ENCODE measurements at regions not wholly inside any gene's neighbourhood (a gene's known extent, or its start where the extent isn't known, plus 50 kb on each side); places are given as distances from the start of the nearest gene placed in this dataset.

DNA sequence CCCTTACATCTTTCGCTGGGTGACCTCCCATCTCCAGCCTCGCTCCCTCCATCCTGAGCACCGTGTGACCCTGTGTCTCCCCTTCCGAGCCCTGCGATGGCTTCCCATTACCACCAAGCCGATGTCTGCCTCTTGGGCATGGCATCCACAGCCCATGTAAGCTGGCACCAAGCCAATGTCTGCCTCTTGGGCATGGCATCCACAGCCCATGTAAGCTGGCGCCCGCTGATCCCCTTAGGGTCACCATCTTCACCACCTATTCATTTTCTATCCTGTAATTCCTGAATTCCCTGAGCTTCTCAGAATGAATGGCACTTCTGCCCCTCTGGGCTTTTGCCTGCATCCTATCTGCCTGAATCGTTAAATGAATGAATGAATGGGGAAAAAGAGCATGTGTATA, 478.2 kb upstream of the CCL2 start:
- no peaks in the 10 kb centered on the region for H3K27me3 ChIP-seq (ENCODE audit: low read depth)
- H3K9me3 ChIP-seq, result no peaks in the 10 kb centered on the region
- in situ Hi-C loops (cut with MboI; ENCODE audit: low sequenced_read_pairs), result loop anchor here (25.0 kb wide), 3 partner anchors 160 to 585 kb away; partner anchors contain the start of genes CCL1 and CCL13
- H3K4me1 ChIP-seq, result no peaks in the 10 kb centered on the region
- no peaks in the 10 kb centered on the region for H3K36me3 ChIP-seq (replicated peaks)
- H3K4me3 ChIP-seq, result no peak overlapping the region
- no peak for DNase-seq (ENCODE audit: low spot score in 2 of 2)

DNA sequence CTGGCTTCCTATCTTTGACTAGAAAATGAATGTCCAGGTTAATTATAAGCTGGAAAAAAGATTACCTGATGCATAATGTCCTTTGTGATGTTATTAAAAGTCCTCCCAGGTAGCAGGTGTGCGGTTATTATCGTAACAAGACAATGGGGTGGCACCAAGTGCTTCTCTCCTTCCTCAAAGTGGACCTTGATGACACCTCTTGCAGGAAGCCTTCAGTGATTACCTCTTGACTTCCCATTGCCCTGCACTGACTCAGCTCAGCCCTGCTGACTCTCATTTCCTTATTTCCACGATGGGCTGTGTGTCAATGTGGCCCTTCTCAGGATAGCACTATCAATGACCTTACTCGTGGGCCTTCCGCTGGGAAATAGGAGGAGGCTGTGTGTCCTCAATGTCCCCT, 477.4 kb upstream of the CCL2 start:
- no peak for DNase-seq (ENCODE audit: low spot score in 2 of 2)
- no peaks in the 10 kb centered on the region for H3K9me3 ChIP-seq
- no peak overlapping the region for H3K4me3 ChIP-seq
- in situ Hi-C loops (cut with MboI; ENCODE audit: low sequenced_read_pairs), result loop anchor here (25.0 kb wide), 3 partner anchors 160 to 585 kb away; partner anchors contain the start of genes CCL1 and CCL13
- no peaks in the 10 kb centered on the region for H3K36me3 ChIP-seq (replicated peaks)
- H3K4me1 ChIP-seq, result no peaks in the 10 kb centered on the region
- no peaks in the 10 kb centered on the region for H3K27me3 ChIP-seq (ENCODE audit: low read depth)

DNA sequence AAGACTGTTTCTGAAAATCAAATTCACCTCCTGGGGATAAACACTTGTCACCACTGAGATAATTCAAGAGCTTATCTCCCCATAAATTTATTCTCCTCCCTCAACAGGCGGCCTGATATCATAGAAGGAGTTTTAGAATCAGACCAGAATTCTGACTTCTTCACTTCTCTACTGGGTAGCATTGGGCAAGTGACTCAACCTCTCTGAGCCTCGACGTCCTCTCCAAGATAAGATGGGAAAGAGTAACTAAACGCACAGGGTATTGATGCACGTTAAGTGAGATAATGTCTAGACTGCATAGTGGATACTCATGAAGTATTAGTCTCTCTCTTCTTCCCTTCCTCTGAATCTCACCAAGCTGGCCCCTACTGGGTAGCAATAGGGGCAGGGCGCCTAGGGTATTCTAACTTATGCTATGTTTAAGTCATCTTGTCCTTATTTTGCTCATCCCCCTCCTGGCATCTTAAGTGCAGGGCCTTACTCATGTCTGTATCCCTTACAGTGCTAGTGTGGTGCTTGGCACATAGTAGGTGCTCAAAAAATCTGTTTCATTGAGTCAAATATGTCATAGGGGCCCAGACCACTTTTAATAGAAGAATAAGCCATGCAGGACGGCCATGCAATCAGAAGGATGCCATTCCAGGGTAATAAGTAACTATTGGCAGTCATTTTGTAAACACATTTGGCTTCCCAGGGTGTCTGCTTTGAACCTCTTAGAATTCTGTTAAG, 476.4 kb upstream of the CCL2 start:
- no peak overlapping the region for H3K4me3 ChIP-seq
- in situ Hi-C loops (cut with MboI; ENCODE audit: low sequenced_read_pairs), result loop anchor here (25.0 kb wide), 3 partner anchors 159 to 584 kb away; partner anchors contain the start of genes CCL1 and CCL13
- no peaks in the 10 kb centered on the region for H3K27me3 ChIP-seq (ENCODE audit: low read depth)
- no peaks in the 10 kb centered on the region for H3K36me3 ChIP-seq (replicated peaks)
- no peaks in the 10 kb centered on the region for H3K4me1 ChIP-seq
- no peak for DNase-seq (ENCODE audit: low spot score in 2 of 2)
- no peaks in the 10 kb centered on the region for H3K9me3 ChIP-seq

DNA sequence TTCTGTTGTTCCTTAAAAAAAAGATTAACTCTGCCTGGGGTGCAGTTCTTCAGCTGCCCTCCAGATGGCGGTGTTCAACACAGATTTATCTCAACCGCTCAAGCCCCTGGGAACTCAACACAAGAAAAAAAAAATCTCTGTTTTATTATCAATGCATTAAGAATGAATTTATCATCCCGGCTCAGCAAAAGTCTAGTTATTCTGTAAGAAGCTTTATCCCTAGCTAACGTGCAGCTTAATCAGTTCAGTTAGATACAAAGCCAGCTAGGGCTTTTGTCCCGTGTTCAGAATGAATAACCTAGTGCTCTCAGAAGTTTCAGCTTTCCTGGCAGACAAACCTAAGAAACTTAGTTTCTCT, 475.9 kb upstream of the CCL2 start:
- DNase-seq (ENCODE audit: low spot score in 2 of 2), result peak; percentile 48 to 50
- Histone ChIP-seq H3K27me3 (ENCODE audit: low read depth) (no peaks in the 10 kb centered on the region), H3K36me3 (replicated peaks) (no peaks in the 10 kb centered on the region), H3K9me3 (no peaks in the 10 kb centered on the region), H3K4me3 (no peak overlapping the region), H3K4me1 (no peaks in the 10 kb centered on the region)
- in situ Hi-C loops (cut with MboI; ENCODE audit: low sequenced_read_pairs), result loop anchor here (25.0 kb wide), 3 partner anchors 158 to 583 kb away; partner anchors contain the start of genes CCL1 and CCL13

DNA sequence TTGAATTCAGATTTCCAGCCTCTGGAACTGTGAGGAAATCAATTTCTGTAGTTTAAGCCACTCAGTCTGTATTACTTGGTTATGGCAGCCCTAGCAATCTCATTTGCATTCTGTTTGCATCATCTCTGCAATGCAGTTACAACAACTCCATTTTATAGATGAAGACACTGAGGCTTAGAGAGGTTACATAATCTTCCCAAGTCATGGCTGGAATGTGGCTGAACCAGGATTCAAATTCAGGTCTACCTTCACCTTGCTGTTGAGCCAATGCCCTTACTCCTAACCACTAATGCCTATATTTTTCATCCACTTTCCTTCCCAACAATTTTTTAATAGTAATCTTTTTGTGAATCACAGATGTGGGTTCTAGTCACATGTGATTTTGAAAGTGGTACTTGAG, 469.8 kb upstream of the CCL2 start:
- Histone ChIP-seq H3K9me3 (no peaks in the 10 kb centered on the region), H3K4me1 (no peaks in the 10 kb centered on the region), H3K27me3 (ENCODE audit: low read depth) (no peaks in the 10 kb centered on the region), H3K36me3 (replicated peaks) (no peaks in the 10 kb centered on the region), H3K4me3 (no peak overlapping the region)
- no peak for DNase-seq (ENCODE audit: low spot score in 2 of 2)
- in situ Hi-C loops (cut with MboI; ENCODE audit: low sequenced_read_pairs), result loop anchor here (25.0 kb wide), 3 partner anchors 152 to 577 kb away; partner anchors contain the start of genes CCL1 and CCL13

DNA sequence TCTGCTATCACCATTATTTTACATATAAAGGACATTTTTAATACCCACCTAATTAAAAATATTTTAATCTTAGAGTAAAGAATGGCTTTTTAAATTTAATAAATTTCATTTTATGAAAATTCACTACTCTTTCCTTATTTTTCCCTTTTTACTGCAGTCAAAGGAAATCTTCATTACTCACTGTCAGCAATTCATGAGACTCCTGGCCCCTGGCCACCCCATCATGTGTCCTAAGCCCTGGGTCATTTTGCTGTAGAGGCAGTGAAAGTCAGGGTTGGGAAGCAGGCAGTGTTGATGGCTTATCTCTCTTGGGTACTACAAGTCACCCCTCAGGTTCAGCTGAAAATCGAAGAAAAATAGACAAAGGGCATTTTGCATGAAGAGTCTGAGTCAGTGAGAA, 468.6 kb upstream of the CCL2 start:
- no peaks in the 10 kb centered on the region for H3K36me3 ChIP-seq (replicated peaks)
- in situ Hi-C loops (cut with MboI; ENCODE audit: low sequenced_read_pairs), result loop anchor here (25.0 kb wide), 3 partner anchors 151 to 576 kb away; partner anchors contain the start of genes CCL1 and CCL13

DNA sequence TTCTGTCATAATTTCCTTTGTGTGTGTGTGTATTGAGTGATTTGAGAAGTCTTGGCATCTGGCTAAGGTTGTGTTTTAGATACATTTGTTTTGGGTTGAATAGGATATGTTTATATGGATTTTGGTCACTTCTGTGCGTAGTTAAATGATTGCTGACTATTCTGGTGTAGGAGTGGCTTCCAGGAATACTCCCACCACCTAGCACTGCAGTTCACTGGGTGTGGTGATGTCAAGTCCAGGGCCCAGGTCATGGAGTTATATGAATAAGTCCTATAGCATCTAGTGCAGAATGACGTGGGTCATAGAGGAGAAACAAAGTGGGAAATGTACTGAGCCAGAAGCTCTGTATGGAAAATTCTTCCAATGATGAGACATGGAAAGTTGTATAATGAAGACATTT, 465.4 kb upstream of the CCL2 start:
- Histone ChIP-seq H3K9me3 (no peaks in the 10 kb centered on the region), H3K4me3 (no peak overlapping the region), H3K27me3 (ENCODE audit: low read depth) (no peaks in the 10 kb centered on the region), H3K4me1 (no peaks in the 10 kb centered on the region), H3K36me3 (replicated peaks) (no peaks in the 10 kb centered on the region)
- in situ Hi-C loops (cut with MboI; ENCODE audit: low sequenced_read_pairs), result loop anchor here (25.0 kb wide), 3 partner anchors 148 to 573 kb away; partner anchors contain the start of genes CCL1 and CCL13
- DNase-seq (ENCODE audit: low spot score in 2 of 2), result no peak

More for the DNA sequence above, 468.6 kb upstream of the CCL2 start:
- no peaks in the 10 kb centered on the region for H3K9me3 ChIP-seq
- no peaks in the 10 kb centered on the region for H3K27me3 ChIP-seq (ENCODE audit: low read depth)
- no peak for DNase-seq (ENCODE audit: low spot score in 2 of 2)
- no peak overlapping the region for H3K4me3 ChIP-seq
- H3K4me1 ChIP-seq, result no peaks in the 10 kb centered on the region

DNA sequence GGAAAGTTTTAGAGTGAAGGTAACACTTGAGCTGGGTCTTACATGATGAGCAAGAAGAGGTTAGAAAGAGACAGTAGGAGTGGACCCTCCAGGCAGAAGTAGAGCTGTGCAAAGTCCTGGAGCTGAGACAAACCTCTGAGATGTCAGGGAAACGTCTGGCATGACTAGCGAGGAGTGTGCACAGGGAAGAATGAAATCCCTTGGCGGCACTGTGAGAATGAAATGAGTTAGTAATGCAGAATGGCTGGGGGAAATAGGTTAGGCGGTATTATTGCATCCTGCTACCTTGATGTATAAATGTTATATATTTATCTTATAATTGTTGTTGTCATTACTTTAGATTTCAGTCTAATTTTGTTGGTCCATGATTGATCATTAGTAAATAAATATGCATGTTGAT, 457.9 kb upstream of the CCL2 start:
- in situ Hi-C loops (cut with MboI; ENCODE audit: low sequenced_read_pairs), result loop anchor here (25.0 kb wide), 3 partner anchors 140 to 565 kb away; partner anchors contain the start of genes CCL1 and CCL13
- H3K36me3 ChIP-seq (replicated peaks), result no peaks in the 10 kb centered on the region
- no peak for DNase-seq (ENCODE audit: low spot score in 2 of 2)
- H3K27me3 ChIP-seq (ENCODE audit: low read depth), result no peaks in the 10 kb centered on the region
- H3K4me3 ChIP-seq, result no peak overlapping the region
- no peaks in the 10 kb centered on the region for H3K4me1 ChIP-seq
- H3K9me3 ChIP-seq, result no peaks in the 10 kb centered on the region

DNA sequence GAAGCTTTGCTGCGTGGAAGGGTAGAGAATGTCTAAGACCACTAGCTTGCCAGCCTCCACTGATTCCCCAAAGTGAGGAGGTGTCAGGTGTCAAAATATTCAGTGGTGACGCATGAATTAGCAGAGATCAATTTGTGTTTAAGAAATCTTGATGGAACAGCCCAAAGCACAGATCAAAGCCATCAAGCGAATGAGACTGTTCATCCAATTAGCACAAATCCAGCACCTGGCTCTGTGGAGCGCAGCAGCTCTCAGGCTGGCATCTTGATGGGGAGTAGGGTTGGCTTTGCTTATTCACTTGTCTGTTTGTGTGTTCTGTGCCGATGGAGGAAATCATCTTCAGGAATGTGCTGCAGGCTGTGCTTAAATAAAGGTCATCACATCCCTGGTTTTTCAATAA, 456.8 kb upstream of the CCL2 start:
- Histone ChIP-seq H3K9me3 (no peaks in the 10 kb centered on the region), H3K4me1 (no peaks in the 10 kb centered on the region), H3K27me3 (ENCODE audit: low read depth) (no peaks in the 10 kb centered on the region), H3K4me3 (no peak overlapping the region), H3K36me3 (replicated peaks) (no peaks in the 10 kb centered on the region)
- in situ Hi-C loops (cut with MboI; ENCODE audit: low sequenced_read_pairs), result loop anchor here (25.0 kb wide), 3 partner anchors 139 to 564 kb away; partner anchors contain the start of genes CCL1 and CCL13
- no peak for DNase-seq (ENCODE audit: low spot score in 2 of 2)

DNA sequence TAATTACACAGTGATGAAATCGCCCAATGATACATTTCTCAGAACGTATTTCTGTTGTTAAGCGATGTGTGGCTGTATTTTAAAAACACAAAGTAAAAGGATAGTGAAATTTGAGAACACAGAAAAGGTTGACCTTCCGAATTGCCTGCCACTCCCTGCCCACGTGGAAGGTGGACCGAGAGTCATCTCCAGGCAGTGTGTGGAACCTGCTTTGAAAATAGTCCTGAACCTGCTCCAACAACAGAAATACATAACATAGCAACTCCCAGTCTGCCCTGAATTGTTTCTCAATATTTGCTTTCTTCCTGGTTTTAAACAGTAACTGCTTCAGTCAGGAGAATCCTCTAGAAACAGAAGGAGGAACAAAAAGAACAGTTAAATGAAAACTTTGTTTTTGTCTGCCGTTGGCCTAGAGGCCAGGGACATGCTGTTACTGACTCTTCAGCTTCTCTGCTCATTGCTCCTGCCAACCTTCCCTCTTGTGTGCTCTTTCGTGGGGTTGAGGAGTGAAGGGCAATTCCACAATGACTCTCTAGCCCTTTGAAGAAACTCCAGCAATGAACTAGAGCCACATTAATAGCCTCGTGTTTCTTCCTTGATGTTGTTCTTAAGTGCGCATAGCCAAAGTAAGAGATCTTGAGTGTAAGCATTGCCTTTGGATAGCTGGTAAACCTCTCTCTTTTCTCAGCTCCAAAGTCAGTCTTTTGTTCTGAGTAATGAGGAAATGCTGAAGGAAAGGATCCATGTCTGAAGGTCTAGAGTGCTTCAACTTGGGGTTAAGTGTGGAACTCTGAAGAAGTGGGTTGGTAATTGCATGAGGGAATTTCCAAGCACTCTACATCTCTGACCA, 452.5 kb upstream of the CCL2 start:
- H3K4me3 ChIP-seq, result no peak overlapping the region
- DNase-seq (ENCODE audit: low spot score in 2 of 2), result no peak
- in situ Hi-C loops (cut with MboI; ENCODE audit: low sequenced_read_pairs), result no loop called here
- H3K4me1 ChIP-seq, result no peaks in the 10 kb centered on the region
- no peaks in the 10 kb centered on the region for H3K36me3 ChIP-seq (replicated peaks)
- H3K27me3 ChIP-seq (ENCODE audit: low read depth), result no peaks in the 10 kb centered on the region
- no peaks in the 10 kb centered on the region for H3K9me3 ChIP-seq

DNA sequence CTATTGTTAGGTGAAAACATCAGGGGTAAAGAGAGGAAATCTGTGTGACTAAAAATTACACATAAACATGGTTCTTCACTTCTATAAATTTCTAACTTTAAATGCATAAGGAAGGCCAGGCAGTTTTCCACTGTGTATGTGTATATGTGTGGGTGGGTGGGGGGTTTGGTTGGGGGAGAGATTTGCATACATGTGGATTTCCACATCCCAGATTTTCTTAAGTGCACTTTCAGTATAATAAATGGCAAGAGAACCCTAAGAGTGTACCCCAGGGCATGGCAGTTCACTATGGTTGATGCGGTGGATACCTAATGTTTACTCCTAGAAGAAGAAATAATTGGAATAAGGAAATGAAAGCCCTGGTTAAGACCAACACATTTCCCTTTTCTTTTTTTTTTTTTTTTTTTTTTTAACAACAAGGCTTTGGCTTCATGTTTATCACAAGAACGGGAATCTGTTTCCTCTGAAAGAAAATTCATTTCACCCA, 451.8 kb upstream of the CCL2 start:
- Histone ChIP-seq H3K4me3 (no peak overlapping the region), H3K27me3 (ENCODE audit: low read depth) (no peaks in the 10 kb centered on the region), H3K9me3 (no peaks in the 10 kb centered on the region), H3K36me3 (replicated peaks) (no peaks in the 10 kb centered on the region), H3K4me1 (no peaks in the 10 kb centered on the region)
- in situ Hi-C loops (cut with MboI; ENCODE audit: low sequenced_read_pairs), result no loop called here
- no peak for DNase-seq (ENCODE audit: low spot score in 2 of 2)

DNA sequence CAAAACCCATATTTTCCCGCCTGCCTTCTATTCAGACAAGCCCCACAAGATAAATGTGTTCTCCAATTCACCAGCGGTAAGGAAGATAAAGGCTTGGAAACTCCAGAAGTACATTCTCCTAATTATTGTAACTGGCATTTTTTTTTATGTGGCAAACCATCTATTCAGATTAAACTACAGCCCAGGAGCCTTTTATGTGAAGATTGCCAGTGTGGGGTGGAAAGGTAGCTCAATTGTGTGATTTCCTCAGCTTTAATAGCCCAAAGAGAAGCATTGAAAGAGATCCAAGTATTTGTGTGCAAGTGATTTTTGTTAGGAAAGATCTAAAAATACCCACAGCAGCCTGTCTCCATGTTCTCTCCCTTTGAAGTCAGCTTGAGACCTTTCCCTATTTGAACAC, 451.4 kb upstream of the CCL2 start:
- Histone ChIP-seq H3K27me3 (ENCODE audit: low read depth) (no peaks in the 10 kb centered on the region), H3K4me1 (no peaks in the 10 kb centered on the region), H3K36me3 (replicated peaks) (no peaks in the 10 kb centered on the region), H3K4me3 (no peak overlapping the region), H3K9me3 (no peaks in the 10 kb centered on the region)
- in situ Hi-C loops (cut with MboI; ENCODE audit: low sequenced_read_pairs), result no loop called here
- DNase-seq (ENCODE audit: low spot score in 2 of 2), result no peak

DNA sequence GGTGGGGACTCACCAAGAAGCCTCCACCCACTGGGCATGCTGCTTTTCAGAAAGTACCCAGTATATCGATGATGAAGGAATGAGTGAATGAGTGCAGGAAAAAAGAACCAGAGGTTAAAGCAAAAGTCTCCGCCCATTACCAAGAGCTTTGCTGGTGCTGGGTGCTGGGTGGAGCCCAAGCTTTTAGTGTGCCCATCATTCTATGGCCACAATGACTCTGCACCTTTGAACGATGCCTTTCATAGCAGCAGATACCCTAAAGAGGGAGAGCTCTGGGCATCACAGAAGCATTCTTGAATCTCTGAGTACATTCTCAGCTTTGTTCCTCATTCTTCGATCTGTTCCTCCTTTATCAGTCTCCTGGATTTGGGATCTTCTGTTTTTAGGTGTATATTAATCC, 450.7 kb upstream of the CCL2 start:
- Histone ChIP-seq H3K36me3 (replicated peaks) (no peaks in the 10 kb centered on the region), H3K9me3 (no peaks in the 10 kb centered on the region), H3K27me3 (ENCODE audit: low read depth) (no peaks in the 10 kb centered on the region), H3K4me3 (no peak overlapping the region), H3K4me1 (no peaks in the 10 kb centered on the region)
- DNase-seq (ENCODE audit: low spot score in 2 of 2), result no peak
- in situ Hi-C loops (cut with MboI; ENCODE audit: low sequenced_read_pairs), result no loop called here

DNA sequence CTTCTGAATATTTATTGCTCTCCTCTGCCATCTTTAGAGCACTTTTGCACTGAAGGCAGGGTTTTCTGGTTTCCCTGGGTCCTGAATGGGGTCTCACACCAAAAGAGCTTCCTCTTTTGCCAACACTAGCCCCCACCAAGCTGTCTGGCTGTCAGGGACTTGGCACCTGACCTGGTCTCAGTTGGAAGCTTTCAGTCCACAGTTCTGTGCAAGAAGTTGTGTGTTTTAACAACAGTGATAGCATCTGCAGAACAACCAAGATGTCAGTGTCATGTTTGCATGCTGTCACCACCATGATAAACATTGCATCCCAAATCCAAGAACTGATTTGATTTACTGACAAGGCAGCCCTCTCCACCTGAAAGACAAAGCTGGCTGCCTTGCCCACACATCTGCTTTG, 448.5 kb upstream of the CCL2 start:
- H3K27me3 ChIP-seq (ENCODE audit: low read depth), result no peaks in the 10 kb centered on the region
- no peak for DNase-seq (ENCODE audit: low spot score in 2 of 2)

More for the DNA sequence above, 448.5 kb upstream of the CCL2 start:
- H3K9me3 ChIP-seq, result no peaks in the 10 kb centered on the region
- no peak overlapping the region for H3K4me3 ChIP-seq
- in situ Hi-C loops (cut with MboI; ENCODE audit: low sequenced_read_pairs), result no loop called here
- no peaks in the 10 kb centered on the region for H3K36me3 ChIP-seq (replicated peaks)
- no peaks in the 10 kb centered on the region for H3K4me1 ChIP-seq

All from HAP-1 (cell line).